Astrocyte (in vitro differentiated cells and primary cell): ENCODE measurements at regions not wholly inside any gene's neighbourhood (a gene's known extent, or its start where the extent isn't known, plus 50 kb on each side); places are given as distances from the start of the nearest gene placed in this dataset.

Experiments
- DNase-seq: peaks from one replicate; pipeline ENCODE4 v3.0.0-alpha.2; 2010; ENCODE audit warnings: low read depth
- FAIRE-seq: peaks from 2 replicates; lab custom pipeline; 2011; peaks lifted over from hg19 to GRCh38; lab: Jason Lieb, UNC
- H2AFZ ChIP-seq: 2 replicates; pipeline ENCODE4 v1.6.0; 2012; ENCODE audit warnings: low read depth, low read length, inconsistent platforms
- H3K27ac ChIP-seq: 2 replicates; pipeline ENCODE4 v1.5.1; 2011; ENCODE audit warnings: low read depth, low read length, inconsistent platforms
- H3K27me3 ChIP-seq: 2 replicates; pipeline ENCODE4 v1.6.0; 2011; ENCODE audit warnings: low read length, inconsistent platforms; ENCODE audit not compliant: insufficient read depth
- H3K36me3 ChIP-seq: 2 replicates; pipeline ENCODE4 v1.5.1; 2011; ENCODE audit warnings: low read length, inconsistent platforms; ENCODE audit not compliant: insufficient read depth
- H3K4me1 ChIP-seq: 2 replicates; pipeline ENCODE4 v1.5.1; 2011; ENCODE audit warnings: low read length, inconsistent platforms; ENCODE audit not compliant: insufficient read depth
- H3K4me2 ChIP-seq: 2 replicates; pipeline ENCODE4 v1.6.0; 2012; ENCODE audit warnings: low read length, inconsistent platforms
- H3K4me3 ChIP-seq: 2 replicates; pipeline ENCODE4 v1.5.1; 2011; ENCODE audit warnings: low read depth, mild to moderate bottlenecking, low read length, inconsistent platforms; ENCODE audit not compliant: insufficient read depth
- H3K79me2 ChIP-seq: 2 replicates; pipeline ENCODE4 v1.6.0; 2012; ENCODE audit warnings: mild to moderate bottlenecking, low read length, inconsistent platforms; ENCODE audit not compliant: insufficient read depth
- H3K9ac ChIP-seq: 2 replicates; pipeline ENCODE4 v1.6.0; 2012; ENCODE audit warnings: mild to moderate bottlenecking, low read length, inconsistent platforms
- H3K9me3 ChIP-seq: 2 replicates; pipeline ENCODE4 v1.5.1; 2012; ENCODE audit warnings: low read depth, mild to moderate bottlenecking, low read length, inconsistent platforms; ENCODE audit not compliant: insufficient read depth
- H4K20me1 ChIP-seq: 2 replicates; pipeline ENCODE4 v1.6.0; 2012; ENCODE audit warnings: low read length, inconsistent platforms; ENCODE audit not compliant: insufficient read depth
- H3K27ac Mint-ChIP-seq: one replicate; pipeline ENCODE4 v1.8.0; 2021; ENCODE audit warnings: mild to moderate bottlenecking, mixed read lengths; ENCODE audit not compliant: unreplicated experiment
- H3K27me3 Mint-ChIP-seq: one replicate; pipeline ENCODE4 v1.8.0; 2021; ENCODE audit warnings: low read depth, mixed read lengths; ENCODE audit not compliant: unreplicated experiment
- H3K36me3 Mint-ChIP-seq: one replicate; pipeline ENCODE4 v1.8.0; 2021; ENCODE audit warnings: low read depth, mixed read lengths; ENCODE audit not compliant: unreplicated experiment
- H3K4me1 Mint-ChIP-seq: one replicate; pipeline ENCODE4 v1.8.0; 2021; ENCODE audit warnings: low read depth, mixed read lengths; ENCODE audit not compliant: unreplicated experiment
- H3K4me3 Mint-ChIP-seq: one replicate; pipeline ENCODE4 v1.8.0; 2021; ENCODE audit warnings: mild to moderate bottlenecking, moderate library complexity, mixed read lengths; ENCODE audit not compliant: unreplicated experiment
- H3K9me3 Mint-ChIP-seq: one replicate; pipeline ENCODE4 v1.8.0; 2021; ENCODE audit warnings: mild to moderate bottlenecking, mixed read lengths; ENCODE audit not compliant: unreplicated experiment
- CTCF ChIP-seq: IDR thresholded peaks from 2 replicates; pipeline ENCODE4 v1.5.1; 2011; ENCODE audit warnings: low read depth, mild to moderate bottlenecking, inconsistent platforms, low read length, moderate library complexity; ENCODE audit not compliant: insufficient read depth
- EZH2 ChIP-seq: IDR thresholded peaks from 2 replicates; pipeline ENCODE4 v1.6.1; 2012; ENCODE audit warnings: mild to moderate bottlenecking, low read length, inconsistent platforms; ENCODE audit not compliant: insufficient read depth

GRCh38 chr12:105671720-105672119 is 341.2 kb downstream of the C12orf75 start:
- H3K4me3 ChIP-seq, result no peak overlapping the region
- H3K4me1 Mint-ChIP-seq, result peaks cover 22% of the 10 kb centered on the region
- no peak for FAIRE-seq
- H3K36me3 ChIP-seq, result no peaks in the 10 kb centered on the region
- H3K9me3 ChIP-seq, result no peaks in the 10 kb centered on the region
- no peaks in the 10 kb centered on the region for H3K27me3 ChIP-seq
- no peaks in the 10 kb centered on the region for H3K27me3 Mint-ChIP-seq
- H3K9ac ChIP-seq, result no peak overlapping the region
- H2AFZ ChIP-seq, result no peak overlapping the region
- H3K27ac Mint-ChIP-seq, result no peak overlapping the region
- H3K36me3 Mint-ChIP-seq, result peaks cover 2% of the 10 kb centered on the region
- H3K4me3 Mint-ChIP-seq, result no peak overlapping the region
- H4K20me1 ChIP-seq, result no peaks in the 10 kb centered on the region
- TF ChIP-seq EZH2, result no peak
- TF ChIP-seq CTCF, result no peak
- H3K27ac ChIP-seq, result no peak overlapping the region
- no peak overlapping the region for H3K4me2 ChIP-seq
- H3K9me3 Mint-ChIP-seq, result peaks cover 9% of the 10 kb centered on the region
- peak; percentile 25 for DNase-seq
- H3K4me1 ChIP-seq, result peaks cover 5% of the 10 kb centered on the region
- H3K79me2 ChIP-seq, result no peaks in the 10 kb centered on the region

GRCh38 chr12:105672121-105672975 is 341.9 kb downstream of the C12orf75 start:
- no peak overlapping the region for H3K27ac Mint-ChIP-seq
- H3K36me3 ChIP-seq, result no peaks in the 10 kb centered on the region
- no peak overlapping the region for H3K4me3 ChIP-seq
- H3K27ac ChIP-seq, result no peak overlapping the region
- no peaks in the 10 kb centered on the region for H3K9me3 ChIP-seq
- no peaks in the 10 kb centered on the region for H3K27me3 ChIP-seq
- H3K79me2 ChIP-seq, result no peaks in the 10 kb centered on the region
- TF ChIP-seq EZH2, result no peak
- no peak for TF ChIP-seq CTCF
- DNase-seq (no peak), FAIRE-seq (no peak)
- no peak overlapping the region for H3K4me3 Mint-ChIP-seq
- H4K20me1 ChIP-seq, result no peaks in the 10 kb centered on the region
- H3K4me2 ChIP-seq, result no peak overlapping the region
- no peak overlapping the region for H2AFZ ChIP-seq
- H3K4me1 ChIP-seq, result peaks cover 5% of the 10 kb centered on the region
- H3K9ac ChIP-seq, result no peak overlapping the region
- H3K27me3 Mint-ChIP-seq, result no peaks in the 10 kb centered on the region
- peaks cover 22% of the 10 kb centered on the region for H3K4me1 Mint-ChIP-seq
- peaks cover 9% of the 10 kb centered on the region for H3K9me3 Mint-ChIP-seq
- peaks cover 2% of the 10 kb centered on the region for H3K36me3 Mint-ChIP-seq
